Activated CD8-positive, alpha-beta memory T cell treated with anti-CD3 and anti-CD28 coated beads, Interleukin-2, amount 50 U/mL, for 48 hours (primary cell): ENCODE measurements at regions not wholly inside any gene's neighbourhood (a gene's known extent, or its start where the extent isn't known, plus 50 kb on each side); places are given as distances from the start of the nearest gene placed in this dataset.

Source experiments
- DNase-seq: peaks from one replicate; pipeline ENCODE4 v3.0.0-alpha.2; 2020

- DNase-seq, result no peak
These were observed 128.5 kb downstream of the QPCT start for GRCh38 chr2:37472959-37473358.

- DNase-seq, result no peak
These were observed 132.0 kb downstream of the QPCT start for GRCh38 chr2:37476411-37476810.

- no peak for DNase-seq
These were observed 133.5 kb downstream of the QPCT start for GRCh38 chr2:37477921-37478320.

- DNase-seq, result no peak
These were observed 136.8 kb downstream of the QPCT start for GRCh38 chr2:37481244-37481643.

GRCh38 chr2:37489041-37489456 is 144.6 kb downstream of the QPCT start:
- DNase-seq, result no peak

- no peak for DNase-seq
These were observed 145.1 kb downstream of the QPCT start for GRCh38 chr2:37489536-37489935.

- no peak for DNase-seq
These were observed 149.0 kb downstream of the QPCT start for GRCh38 chr2:37493425-37493824.

GRCh38 chr2:37499113-37499512 is 154.7 kb downstream of the QPCT start:
- no peak for DNase-seq

- DNase-seq, result no peak
These were observed 155.6 kb downstream of the QPCT start for GRCh38 chr2:37500031-37500430.

GRCh38 chr2:37501113-37501512 is 156.7 kb downstream of the QPCT start:
- DNase-seq, result no peak

GRCh38 chr2:37506407-37507050 is 162.1 kb downstream of the QPCT start:
- DNase-seq, result no peak

GRCh38 chr2:37507051-37507410 is 162.6 kb downstream of the QPCT start:
- no peak for DNase-seq

- no peak for DNase-seq
These were observed 163.3 kb downstream of the QPCT start for GRCh38 chr2:37507703-37508102.

- no peak for DNase-seq
These were observed 158.5 kb downstream of the CDC42EP3 start for GRCh38 chr2:37512971-37513370.

- no peak for DNase-seq
These were observed 147.6 kb downstream of the CDC42EP3 start for GRCh38 chr2:37523814-37524362.

- DNase-seq, result no peak
These were observed 145.1 kb downstream of the CDC42EP3 start for GRCh38 chr2:37526323-37526722.

- no peak for DNase-seq
These were observed 144.6 kb downstream of the CDC42EP3 start for GRCh38 chr2:37526856-37527255.

GRCh38 chr2:37527361-37527760 is 144.1 kb downstream of the CDC42EP3 start:
- no peak for DNase-seq

- no peak for DNase-seq
These were observed 141.5 kb downstream of the CDC42EP3 start for GRCh38 chr2:37529830-37530415.

- DNase-seq, result no peak
These were observed 138.9 kb downstream of the CDC42EP3 start for GRCh38 chr2:37532503-37532902.

GRCh38 chr2:37537316-37537715 is 134.1 kb downstream of the CDC42EP3 start:
- DNase-seq, result no peak

- no peak for DNase-seq
These were observed 129.9 kb downstream of the CDC42EP3 start for GRCh38 chr2:37541516-37541915.

GRCh38 chr2:37543999-37544557 is 127.4 kb downstream of the CDC42EP3 start:
- DNase-seq, result no peak

GRCh38 chr2:37544591-37545031 is 126.8 kb downstream of the CDC42EP3 start:
- no peak for DNase-seq
